Right lobe of liver (tissue), 6 donors: ENCODE measurements at regions not wholly inside any gene's neighbourhood (a gene's known extent, or its start where the extent isn't known, plus 50 kb on each side); places are given as distances from the start of the nearest gene placed in this dataset.

Source experiments
- ATAC-seq, 4 donors: fragments of 200-7000 bp; cut with Tn5 transposase; one replicate each; pipeline ENCODE4 v1.9.1; 2020; ENCODE audit warnings: mild to moderate bottlenecking in 4 of 4, moderate library complexity in 4 of 4
- DNase-seq, 3 donors: peaks; one replicate each; pipeline ENCODE4 v3.0.0-alpha.2; 2020
- H3K27ac ChIP-seq, 3 donors: fragments of 200-600 bp; one replicate each; pipeline ENCODE4 v1.8.0; 2022
- H3K27me3 ChIP-seq, 2 donors: fragments of 200-600 bp; one replicate each; pipeline ENCODE4 v1.8.0; 2022
- H3K36me3 ChIP-seq, 4 donors: fragments of 200-600 bp; sonication (generic) in 1 of 4; one replicate each; pipeline versions ENCODE4 v1.5.1 to v1.8.0; 2017 to 2022; ENCODE audit warnings: control low read depth in 1 of 4
- H3K4me1 ChIP-seq, 4 donors: fragments of 200-600 bp; sonication (generic) in 1 of 4; one replicate each; pipeline versions ENCODE4 v1.5.1 to v1.8.0; 2017 to 2022; ENCODE audit warnings: control low read depth in 1 of 4
- H3K4me3 ChIP-seq, 3 donors: fragments of 200-600 bp; one replicate each; pipeline ENCODE4 v1.8.0; 2022
- H3K9me3 ChIP-seq, 4 donors: fragments of 200-600 bp; sonication (generic) in 1 of 4; one replicate each; pipeline versions ENCODE4 v1.5.1 to v1.8.0; 2017 to 2022; ENCODE audit warnings: control low read depth in 1 of 4
- POLR2A ChIP-seq: fragments of 450-650 bp; IDR thresholded peaks from one replicate; pipeline ENCODE4 v1.6.1; 2017; ENCODE audit warnings: antibody characterized with exemption, mild to moderate bottlenecking
- WGBS: methylation state at CpG from one replicate; pipeline ENCODE4 v1.1.6; 2018; ENCODE audit warnings: low coverage, low lambda C conversion rate; ENCODE audit not compliant: insufficient coverage; ENCODE audit errors: missing lambda C conversion rate; 5-methylcytosine and 5-hydroxymethylcytosine counted together
- intact Hi-C, 2 donors: fragments of 100-400 bp; cut with DNase I; formaldehyde crosslinking; loops; one replicate each; pipeline versions ENCODE4 v1.11.2 to v1.14.1; 2022
- TF ChIP-seq, protein P1 (sequence below), 4 donors: fragments of 200-600 bp in 3 of 4; fragments of 450-650 bp in 1 of 4; IDR thresholded peaks; one replicate each; pipeline versions ENCODE4 v1.5.1 to v1.8.0; 2016 to 2022; ENCODE audit warnings: antibody characterized with exemption in 4 of 4, mild to moderate bottlenecking in 2 of 4
- donor health status: DM: no; HTN: yes; CAD: no.
- donor health status: DM: no; HTN: no; CAD: no.
- donor health status: DM: no; HTN: no; CAD: no.
- donor health status: DM: no; HTN: yes; CAD: no.
- donor health status: DM: no; HTN: yes; CAD: no.

DNA sequence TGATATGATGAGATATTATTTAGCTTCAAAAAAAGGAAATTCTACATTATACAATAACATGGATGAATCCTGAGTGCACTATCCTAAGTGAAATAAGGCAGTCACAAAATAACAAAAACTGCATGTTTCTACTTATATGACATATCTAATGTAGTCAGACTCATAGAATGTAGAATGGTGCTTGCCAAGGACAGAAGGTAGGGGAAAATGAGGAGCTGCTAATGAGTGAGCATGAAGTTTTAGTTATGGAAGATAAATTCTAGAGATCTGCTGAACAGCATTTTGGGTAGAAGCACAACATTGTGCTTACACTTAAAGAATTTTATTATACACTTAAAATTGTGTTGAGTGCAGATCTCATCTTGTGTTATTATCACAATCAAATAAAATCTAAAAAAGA, 812.4 kb downstream of the KCTD16 start:
- Histone ChIP-seq H3K4me3 (no peak overlapping the region), H3K27ac (no peak overlapping the region), H3K36me3 (no peaks in the 10 kb centered on the region), H3K27me3 (no peaks in the 10 kb centered on the region), H3K4me1 (no peaks in the 10 kb centered on the region), H3K9me3 (no peaks in the 10 kb centered on the region)
- TF ChIP-seq, protein P1, sequence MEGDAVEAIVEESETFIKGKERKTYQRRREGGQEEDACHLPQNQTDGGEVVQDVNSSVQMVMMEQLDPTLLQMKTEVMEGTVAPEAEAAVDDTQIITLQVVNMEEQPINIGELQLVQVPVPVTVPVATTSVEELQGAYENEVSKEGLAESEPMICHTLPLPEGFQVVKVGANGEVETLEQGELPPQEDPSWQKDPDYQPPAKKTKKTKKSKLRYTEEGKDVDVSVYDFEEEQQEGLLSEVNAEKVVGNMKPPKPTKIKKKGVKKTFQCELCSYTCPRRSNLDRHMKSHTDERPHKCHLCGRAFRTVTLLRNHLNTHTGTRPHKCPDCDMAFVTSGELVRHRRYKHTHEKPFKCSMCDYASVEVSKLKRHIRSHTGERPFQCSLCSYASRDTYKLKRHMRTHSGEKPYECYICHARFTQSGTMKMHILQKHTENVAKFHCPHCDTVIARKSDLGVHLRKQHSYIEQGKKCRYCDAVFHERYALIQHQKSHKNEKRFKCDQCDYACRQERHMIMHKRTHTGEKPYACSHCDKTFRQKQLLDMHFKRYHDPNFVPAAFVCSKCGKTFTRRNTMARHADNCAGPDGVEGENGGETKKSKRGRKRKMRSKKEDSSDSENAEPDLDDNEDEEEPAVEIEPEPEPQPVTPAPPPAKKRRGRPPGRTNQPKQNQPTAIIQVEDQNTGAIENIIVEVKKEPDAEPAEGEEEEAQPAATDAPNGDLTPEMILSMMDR (IDR thresholded peaks at IDR 0.05): no peak
- TF ChIP-seq POLR2A: no peak
- DNase-seq (no peak), ATAC-seq (no peak)
- intact Hi-C loops: no loop called here

DNA sequence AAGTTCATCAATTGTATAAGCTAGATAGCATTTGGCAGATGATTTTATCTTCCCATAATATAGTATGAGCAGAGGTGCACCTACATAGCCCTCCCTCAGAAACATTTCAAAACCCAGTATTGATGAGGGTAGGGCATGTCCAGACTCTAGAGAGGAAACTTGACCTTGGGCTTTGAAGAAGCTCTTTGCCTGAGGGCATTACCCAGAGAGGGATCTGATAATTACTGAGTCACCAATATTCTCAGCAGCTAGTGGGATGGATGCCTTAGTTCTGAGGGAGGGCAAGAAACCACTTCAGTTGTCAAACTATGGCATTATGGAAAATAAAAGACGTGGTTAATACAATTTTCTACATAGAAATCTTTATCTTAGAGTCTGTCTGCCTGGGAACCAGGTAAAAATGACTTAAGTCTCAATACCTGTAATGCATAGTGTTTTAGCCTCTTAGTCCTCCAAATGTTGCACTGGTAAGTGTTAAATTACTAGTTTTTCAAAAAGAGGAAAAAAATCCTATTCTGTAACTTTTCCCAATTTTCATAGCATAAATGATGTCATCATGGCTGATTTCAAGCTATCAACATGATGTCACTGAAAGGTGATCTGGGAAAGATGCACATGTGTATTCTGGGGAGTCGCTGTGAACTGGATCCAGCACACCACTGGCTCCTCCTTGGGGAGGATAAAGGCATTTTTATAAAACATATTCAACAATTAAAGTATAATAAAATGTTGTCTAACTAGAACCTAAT, 809.0 kb downstream of the KCTD16 start:
- 44% methylated on average over 2 of the region's 2 CpGs for WGBS

DNA sequence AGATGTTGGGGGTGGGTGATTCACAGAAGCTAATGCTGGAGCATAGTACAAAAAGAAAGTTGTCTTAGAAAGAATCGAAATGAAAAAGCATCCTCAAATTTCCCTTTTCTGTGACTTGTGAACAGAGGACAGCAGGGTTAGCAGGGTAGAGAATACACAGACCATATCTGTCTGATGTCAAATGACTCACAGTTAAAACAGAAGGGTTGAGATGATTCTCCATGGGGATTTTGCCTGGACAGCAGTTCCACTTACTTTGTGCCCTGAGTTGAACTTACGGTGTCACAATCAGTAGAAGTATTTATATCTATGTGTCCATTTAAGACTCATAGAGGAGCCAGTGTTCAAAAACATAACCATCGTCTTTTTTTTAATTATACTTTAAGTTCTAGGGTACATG, 801.6 kb downstream of the KCTD16 start:
- Histone ChIP-seq H3K4me1 (no peaks in the 10 kb centered on the region), H3K27me3 (no peaks in the 10 kb centered on the region), H3K27ac (no peak overlapping the region), H3K36me3 (no peaks in the 10 kb centered on the region), H3K9me3 (no peaks in the 10 kb centered on the region), H3K4me3 (no peak overlapping the region)
- ATAC-seq: no peak
- no peak for TF ChIP-seq POLR2A
- TF ChIP-seq, protein P1 (IDR thresholded peaks at IDR 0.05): no peak
- intact Hi-C loops: no loop called here
- WGBS: 65% methylated on average over 3 of the region's 3 CpGs
- no peak for DNase-seq

More for the DNA sequence above, 809.0 kb downstream of the KCTD16 start:
- Histone ChIP-seq H3K36me3 (no peaks in the 10 kb centered on the region), H3K27ac (no peak overlapping the region), H3K9me3 (no peaks in the 10 kb centered on the region), H3K4me3 (no peak overlapping the region), H3K27me3 (no peaks in the 10 kb centered on the region), H3K4me1 (no peaks in the 10 kb centered on the region)
- no peak for TF ChIP-seq POLR2A
- TF ChIP-seq, protein P1 (IDR thresholded peaks at IDR 0.05): no peak
- DNase-seq: no peak
- no peak for ATAC-seq
- intact Hi-C loops: no loop called here

DNA sequence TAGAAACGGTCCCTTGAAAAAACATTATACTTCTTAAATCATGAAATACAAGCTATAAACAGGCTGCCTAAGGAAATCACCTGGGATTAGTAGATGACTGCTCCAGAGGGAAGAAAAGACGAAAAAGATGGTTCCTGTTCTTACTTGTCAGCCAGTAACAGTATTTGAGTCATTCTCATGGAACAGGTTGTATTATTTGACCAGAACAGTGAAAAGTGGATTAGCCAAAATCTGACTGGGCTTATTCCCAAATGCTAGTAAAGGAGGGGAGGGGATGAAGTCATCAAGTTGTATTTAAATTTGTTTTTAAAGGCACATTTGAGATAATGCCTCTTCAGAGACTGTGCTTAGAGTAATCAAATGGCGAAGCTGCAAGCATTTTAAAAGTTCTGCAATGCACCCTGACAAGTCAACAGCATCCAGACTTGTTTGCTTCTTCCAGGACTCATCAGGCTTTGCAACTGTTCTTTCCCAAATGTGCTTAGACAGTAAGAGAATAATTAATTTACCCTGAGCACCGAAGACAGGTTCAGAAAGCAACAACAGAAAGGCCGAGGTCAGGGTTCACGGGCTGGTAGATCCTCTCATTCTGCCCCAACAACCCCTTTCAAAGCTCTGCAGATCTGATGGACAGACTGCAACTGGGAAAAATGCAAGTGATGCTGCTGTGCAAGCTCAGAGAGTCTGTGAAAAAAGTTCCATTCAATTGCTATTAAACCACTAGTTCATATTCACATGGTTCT, 800.6 kb downstream of the KCTD16 start:
- Histone ChIP-seq H3K27ac (no peak overlapping the region), H3K36me3 (no peaks in the 10 kb centered on the region), H3K27me3 (no peaks in the 10 kb centered on the region), H3K9me3 (no peaks in the 10 kb centered on the region), H3K4me3 (no peak overlapping the region), H3K4me1 (no peaks in the 10 kb centered on the region)
- intact Hi-C loops: no loop called here
- ATAC-seq (no peak), DNase-seq (no peak)
- TF ChIP-seq, protein P1 (IDR thresholded peaks at IDR 0.05): no peak
- TF ChIP-seq POLR2A: no peak
- 26% methylated on average over 6 of the region's 6 CpGs for WGBS
